Hematopoietic multipotent progenitor cell treated with erythropoietin and hydrocortisone succinate and interleukin-3 and kit ligand, for 15 days (in vitro differentiated cells): ENCODE measurements at regions not wholly inside any gene's neighbourhood (a gene's known extent, or its start where the extent isn't known, plus 50 kb on each side); places are given as distances from the start of the nearest gene placed in this dataset.

Experiments used
- DNase-seq: peaks from one replicate; pipeline ENCODE4 v3.0.0-alpha.2; 2015; ENCODE audit warnings: low spot score

DNA sequence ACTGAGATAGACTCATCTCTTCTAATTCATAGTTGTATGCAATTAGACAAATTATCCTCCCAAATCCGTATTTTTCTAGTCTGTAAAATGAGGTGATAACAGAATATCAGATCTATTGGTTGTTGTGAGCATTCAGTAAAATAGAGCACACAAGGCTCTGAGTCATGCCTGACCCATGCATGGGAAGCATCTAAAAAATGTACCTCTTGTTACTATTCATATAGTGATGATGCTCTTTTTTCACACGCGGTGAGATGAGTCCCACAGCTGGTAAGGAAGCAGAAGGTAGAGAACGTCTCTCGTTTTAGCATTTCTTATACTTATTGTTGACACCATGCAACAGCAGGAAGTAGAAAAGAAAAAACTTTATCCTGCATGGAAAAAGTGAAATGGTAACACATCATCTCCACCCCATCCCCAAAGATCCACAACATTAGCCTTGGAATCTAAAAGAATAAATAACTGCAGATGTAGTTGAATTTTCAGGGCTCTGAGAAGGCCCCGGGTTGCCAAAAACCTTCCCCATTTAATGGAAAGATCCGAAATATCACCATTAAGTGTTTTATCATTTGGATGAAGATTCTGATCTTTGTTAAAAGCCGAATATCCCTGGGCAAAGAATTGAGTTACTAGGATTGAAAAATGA is 215.6 kb downstream of the TMEM114 start:
- DNase-seq = no peak

GRCh38 chr16:8373676-8374431 is 216.5 kb downstream of the TMEM114 start:
- DNase-seq = no peak

DNA sequence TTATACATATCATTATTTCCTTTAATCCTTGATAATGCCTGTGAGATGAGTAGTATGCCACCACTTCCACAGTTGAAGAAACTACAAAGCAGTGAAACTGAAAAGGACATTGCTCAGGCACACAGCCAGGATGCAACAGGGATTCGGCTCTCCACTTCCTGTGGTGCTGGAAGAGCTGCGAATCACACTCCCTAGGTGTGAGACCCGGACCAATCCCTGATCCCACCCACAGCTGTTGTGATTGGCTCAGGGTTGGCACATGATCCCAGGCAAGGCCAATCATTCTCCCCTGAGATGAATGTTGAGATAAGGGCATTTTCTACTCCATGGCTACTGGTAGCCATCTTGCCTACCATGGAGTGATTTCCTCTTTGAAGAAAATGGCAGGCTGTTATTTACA is 218.2 kb downstream of the TMEM114 start:
- no peak for DNase-seq

GRCh38 chr16:8370374-8371270 is 219.7 kb downstream of the TMEM114 start:
- DNase-seq = no peak

GRCh38 chr16:8358937-8359336 is 231.4 kb downstream of the TMEM114 start:
- no peak for DNase-seq

GRCh38 chr16:8355675-8356074 is 234.6 kb downstream of the TMEM114 start:
- no peak for DNase-seq

DNA sequence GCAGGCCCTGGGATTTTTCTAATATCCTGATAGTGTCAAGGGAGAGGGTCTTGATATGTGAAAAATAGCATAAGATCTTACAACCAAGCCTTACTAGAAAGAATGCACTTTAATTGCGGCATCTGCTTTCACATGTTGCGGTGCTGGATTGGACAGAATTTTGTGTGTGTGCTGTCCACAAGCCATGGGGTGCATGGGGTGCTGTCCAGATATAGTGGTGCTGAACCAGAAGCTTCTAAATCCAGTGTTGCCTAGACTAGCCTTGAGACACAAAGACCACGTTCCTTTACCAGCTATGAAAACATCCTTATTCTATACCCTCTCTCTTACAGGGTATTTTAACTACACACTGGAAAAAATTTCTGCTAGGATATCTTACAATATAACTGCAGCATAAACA is 244.0 kb downstream of the TMEM114 start:
- no peak for DNase-seq

- DNase-seq = no peak
Observed at GRCh38 chr16:8342276-8342675, 248.0 kb downstream of the TMEM114 start.

DNA sequence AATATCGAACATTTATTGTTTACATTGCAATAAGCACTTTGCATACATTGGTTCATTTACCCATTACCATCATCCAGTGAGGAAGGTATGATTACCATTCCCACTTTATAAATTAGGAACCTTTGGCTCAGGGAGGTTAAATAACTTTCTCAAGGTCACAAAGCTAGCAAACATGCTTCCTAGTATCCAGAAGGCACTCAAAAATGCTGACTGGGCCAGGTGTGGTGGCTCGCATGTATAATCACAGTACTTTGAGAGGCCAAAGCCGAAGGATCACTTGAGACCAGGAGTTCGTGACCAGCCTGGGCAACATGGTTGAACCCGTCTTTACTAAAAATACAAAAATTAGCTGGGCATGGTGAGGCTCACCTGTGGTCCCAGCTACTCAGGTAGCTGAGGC is 259.6 kb downstream of the TMEM114 start:
- DNase-seq = no peak

GRCh38 chr16:8326232-8326631 is 264.1 kb downstream of the TMEM114 start:
- DNase-seq = no peak

DNA sequence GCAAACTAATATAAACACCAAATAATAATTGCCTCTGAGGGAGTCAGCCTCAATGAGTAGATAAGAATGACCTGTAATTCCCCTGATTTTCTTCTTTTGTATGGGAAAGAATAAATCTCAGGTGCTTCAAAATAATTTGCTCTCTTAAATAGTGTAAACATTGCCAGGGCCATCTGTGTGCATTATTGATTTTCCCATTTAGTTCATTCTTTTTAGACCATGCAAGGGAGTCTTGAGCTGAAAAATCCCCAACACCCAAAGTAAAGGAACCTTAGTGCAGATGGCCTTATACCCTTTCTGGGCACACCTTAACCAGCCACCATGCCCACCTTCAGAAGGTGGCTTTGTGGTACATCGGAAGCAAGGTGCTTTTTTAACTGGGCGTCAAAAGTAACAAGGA is 267.2 kb downstream of the TMEM114 start:
- no peak for DNase-seq

GRCh38 chr16:8320131-8320530 is 270.2 kb downstream of the TMEM114 start:
- DNase-seq = no peak

DNA sequence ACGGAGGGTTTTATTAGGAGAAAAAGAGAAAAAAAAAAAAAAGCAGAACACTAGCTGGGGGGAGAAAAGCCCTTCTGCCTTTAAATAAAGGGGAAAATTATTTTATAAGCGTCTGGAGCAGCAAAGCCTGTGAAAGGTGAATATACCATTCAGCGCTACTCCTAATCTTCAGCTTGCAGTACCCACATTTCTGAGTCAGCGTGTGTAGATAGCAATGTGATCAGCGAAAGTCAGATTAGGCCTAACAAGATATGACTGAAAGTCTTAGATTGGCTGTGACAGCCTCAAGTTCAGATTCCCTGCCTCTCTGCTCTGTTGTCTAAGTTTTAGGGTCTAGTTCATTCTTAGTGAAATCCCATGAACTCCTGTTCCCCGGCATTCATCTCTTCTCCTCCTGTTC is 279.5 kb downstream of the TMEM114 start:
- no peak for DNase-seq

DNA sequence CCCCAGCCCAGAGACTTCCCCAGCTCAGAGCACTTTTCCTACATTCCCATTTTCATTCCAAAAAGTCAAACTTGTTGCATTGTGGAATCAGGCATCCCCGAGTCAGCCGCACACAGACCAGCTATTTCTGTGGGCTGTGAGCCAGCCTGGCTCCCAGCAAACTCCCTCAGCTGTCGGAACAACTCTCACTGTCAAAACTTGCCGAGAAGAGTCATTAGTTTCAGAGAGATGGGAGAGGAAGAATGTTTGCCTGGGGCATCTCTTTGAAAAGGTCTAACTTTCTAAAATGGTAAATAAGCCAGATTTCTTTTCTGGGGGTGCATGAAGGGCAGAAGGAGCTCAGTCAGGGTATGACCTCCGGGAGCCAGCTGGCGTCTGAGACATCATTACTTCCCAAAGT is 280.0 kb downstream of the TMEM114 start:
- no peak for DNase-seq

GRCh38 chr16:8305201-8305600 is 285.1 kb downstream of the TMEM114 start:
- no peak for DNase-seq

DNA sequence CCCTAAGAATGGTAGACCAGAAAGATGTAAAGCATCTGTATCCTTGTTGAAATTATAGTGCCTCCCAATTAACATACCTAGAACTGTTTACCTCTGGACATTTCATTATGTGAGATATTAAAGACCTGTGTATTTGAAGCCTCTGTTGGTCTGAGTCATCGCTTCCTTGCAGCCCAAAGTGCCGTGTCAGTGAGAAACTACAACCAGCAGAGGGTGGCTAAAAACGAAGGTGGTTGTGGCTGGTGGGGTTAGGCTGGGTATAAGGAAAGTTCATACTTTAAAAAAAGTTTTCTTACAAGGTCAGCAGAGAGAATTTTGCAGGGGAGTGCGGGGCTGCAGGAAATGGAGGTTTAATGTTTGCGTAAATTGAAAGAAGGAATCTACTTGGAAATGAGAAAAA is 290.7 kb downstream of the TMEM114 start:
- DNase-seq = no peak

GRCh38 chr16:8295513-8296237 is 294.6 kb downstream of the TMEM114 start:
- DNase-seq = no peak

DNA sequence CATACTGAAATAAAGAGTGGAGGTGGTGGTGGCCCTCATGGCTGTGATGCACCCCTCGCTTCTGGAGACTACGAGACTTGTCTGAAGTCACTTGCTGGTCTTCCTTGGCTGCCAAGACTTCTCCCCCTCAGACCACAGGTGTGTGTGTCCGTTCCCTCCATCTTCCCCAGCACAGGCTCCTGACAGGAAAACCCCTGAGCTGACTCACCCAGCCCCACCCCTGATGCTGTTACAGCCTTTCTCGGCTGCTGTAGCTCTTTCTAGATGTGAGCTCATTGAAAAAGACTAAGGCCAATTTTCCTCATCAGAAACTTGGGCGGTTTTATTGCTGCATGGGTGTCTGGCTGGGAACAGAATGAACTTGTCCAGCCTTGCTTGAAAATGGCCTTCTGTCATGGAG is 296.9 kb downstream of the TMEM114 start:
- no peak for DNase-seq

- DNase-seq = no peak
Observed at GRCh38 chr16:8292271-8292670, 298.0 kb downstream of the TMEM114 start.

GRCh38 chr16:8286348-8286747 is 304.0 kb downstream of the TMEM114 start:
- DNase-seq = no peak

DNA sequence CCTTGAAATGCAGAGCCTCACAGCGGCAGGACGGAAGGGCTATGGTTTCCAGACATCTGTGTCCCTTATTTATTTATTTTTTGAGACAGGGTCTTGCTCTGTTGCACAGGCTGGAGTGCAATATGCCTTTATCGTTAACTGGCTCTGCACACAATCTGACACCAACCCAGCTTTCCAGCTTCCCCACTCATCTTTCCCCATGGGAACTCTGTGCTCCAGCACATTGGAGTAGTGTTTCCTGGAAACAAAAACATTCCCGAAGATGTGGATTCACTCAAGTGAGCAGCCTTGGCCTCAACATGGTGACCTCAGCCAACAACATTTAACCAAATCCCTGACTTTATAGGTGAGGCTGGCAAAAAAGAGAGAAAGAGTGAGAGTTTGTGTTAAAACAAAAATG is 307.1 kb downstream of the TMEM114 start:
- no peak for DNase-seq

DNA sequence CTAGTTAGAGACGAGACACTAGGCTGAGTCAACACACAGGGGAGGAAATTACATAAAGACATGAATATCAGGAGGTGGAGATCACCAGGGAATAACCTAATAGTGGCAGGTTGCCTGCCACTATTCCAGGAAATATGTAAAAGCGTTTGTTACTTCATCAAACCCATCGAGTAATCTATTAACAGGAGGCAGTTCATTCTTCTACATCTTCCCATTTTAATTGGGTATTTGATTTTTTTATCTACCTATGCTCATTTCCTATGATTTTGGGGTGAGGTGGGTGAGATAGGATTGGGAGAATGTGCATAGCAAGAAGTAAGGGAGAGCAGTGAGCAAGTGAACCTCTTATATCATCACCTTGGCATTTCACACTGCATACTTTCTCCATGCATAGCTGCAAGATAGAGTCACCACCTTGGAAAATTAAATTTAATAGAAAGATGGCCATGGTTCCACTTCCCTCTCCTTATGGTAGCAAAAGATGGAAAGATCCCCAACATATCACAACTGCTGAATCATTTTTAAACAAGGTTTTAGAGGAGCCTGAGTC is 312.2 kb downstream of the TMEM114 start:
- DNase-seq = no peak
